RWPE2 (cell line): ENCODE measurements at regions not wholly inside any gene's neighbourhood (a gene's known extent, or its start where the extent isn't known, plus 50 kb on each side); places are given as distances from the start of the nearest gene placed in this dataset.
A peak's percentile ranks its signal among the peaks of the same experiment; 100 is the strongest.

Experiments
- ATAC-seq: fragments of 200-7000 bp; cut with Tn5 transposase; 3 replicates; pipeline ENCODE4 v1.9.1; 2021; ENCODE audit warnings: low read depth
- DNase-seq: peaks from one replicate; pipeline ENCODE4 v3.0.0-alpha.2; 2020; ENCODE audit warnings: low spot score
- H3K27ac ChIP-seq: fragments of 450-650 bp; 2 replicates; pipeline ENCODE4 v1.5.1; 2017; ENCODE audit warnings: mild to moderate bottlenecking; ENCODE audit not compliant: poor library complexity, severe bottlenecking
- H3K27me3 ChIP-seq: fragments of 250-450 bp; sonication (Bioruptor Pico); 2 replicates; pipeline ENCODE4 v1.5.1; 2021; ENCODE audit warnings: mild to moderate bottlenecking, moderate library complexity; ENCODE audit not compliant: insufficient read depth, poor library complexity, severe bottlenecking
- H3K36me3 ChIP-seq: fragments of 250-450 bp; sonication (Bioruptor Pico); 2 replicates; pipeline ENCODE4 v1.5.1; 2020; ENCODE audit warnings: low read depth, mild to moderate bottlenecking, moderate library complexity
- H3K4me1 ChIP-seq: fragments of 250-450 bp; sonication (Bioruptor Pico); 2 replicates; pipeline ENCODE4 v1.5.1; 2021; ENCODE audit warnings: mild to moderate bottlenecking, moderate library complexity; ENCODE audit not compliant: insufficient read depth, poor library complexity, severe bottlenecking
- H3K4me3 ChIP-seq: fragments of 250-450 bp; sonication (Bioruptor Pico); 2 replicates; pipeline ENCODE4 v1.5.1; 2021; ENCODE audit warnings: mild to moderate bottlenecking, moderate library complexity; ENCODE audit not compliant: severe bottlenecking
- H3K9me3 ChIP-seq: fragments of 250-450 bp; sonication (Bioruptor Pico); 2 replicates; pipeline ENCODE4 v1.5.1; 2021; ENCODE audit warnings: mild to moderate bottlenecking, moderate library complexity; ENCODE audit not compliant: severe bottlenecking
- TF ChIP-seq, protein P1 (sequence below): fragments of 450-650 bp; IDR thresholded peaks from one replicate; pipeline ENCODE4 v1.5.1; 2017; ENCODE audit warnings: mild to moderate bottlenecking, moderate library complexity; ENCODE audit not compliant: poor library complexity, severe bottlenecking

DNA sequence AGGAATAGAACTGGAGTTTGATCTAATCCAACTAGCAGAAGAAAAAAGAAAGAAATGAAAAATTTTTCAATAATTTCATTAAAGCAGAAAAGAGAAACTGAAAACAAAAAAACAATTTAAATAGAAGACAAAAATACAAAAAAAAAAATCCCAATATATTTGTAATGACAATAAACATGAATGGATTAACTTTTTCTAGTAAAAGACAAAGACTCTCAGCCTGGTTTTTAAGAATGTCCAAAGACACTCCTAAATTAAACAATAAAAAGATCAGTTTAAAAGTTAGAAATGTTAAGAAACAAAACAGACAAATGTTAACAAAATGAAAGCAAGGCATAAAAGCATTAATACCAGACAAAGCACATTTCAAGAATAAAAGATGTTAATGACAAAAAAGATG, 50.3 kb upstream of the ME3 start:
- Histone ChIP-seq H3K27ac (peak overlapping the region; percentile 97), H3K4me1 (peaks cover 35% of the 10 kb centered on the region), H3K9me3 (peaks cover 5% of the 10 kb centered on the region), H3K27me3 (no peaks in the 10 kb centered on the region), H3K4me3 (no peak overlapping the region), H3K36me3 (peaks cover 4% of the 10 kb centered on the region; the same call in 1 of the 2 replicates)
- no peak for DNase-seq
- TF ChIP-seq, protein P1, sequence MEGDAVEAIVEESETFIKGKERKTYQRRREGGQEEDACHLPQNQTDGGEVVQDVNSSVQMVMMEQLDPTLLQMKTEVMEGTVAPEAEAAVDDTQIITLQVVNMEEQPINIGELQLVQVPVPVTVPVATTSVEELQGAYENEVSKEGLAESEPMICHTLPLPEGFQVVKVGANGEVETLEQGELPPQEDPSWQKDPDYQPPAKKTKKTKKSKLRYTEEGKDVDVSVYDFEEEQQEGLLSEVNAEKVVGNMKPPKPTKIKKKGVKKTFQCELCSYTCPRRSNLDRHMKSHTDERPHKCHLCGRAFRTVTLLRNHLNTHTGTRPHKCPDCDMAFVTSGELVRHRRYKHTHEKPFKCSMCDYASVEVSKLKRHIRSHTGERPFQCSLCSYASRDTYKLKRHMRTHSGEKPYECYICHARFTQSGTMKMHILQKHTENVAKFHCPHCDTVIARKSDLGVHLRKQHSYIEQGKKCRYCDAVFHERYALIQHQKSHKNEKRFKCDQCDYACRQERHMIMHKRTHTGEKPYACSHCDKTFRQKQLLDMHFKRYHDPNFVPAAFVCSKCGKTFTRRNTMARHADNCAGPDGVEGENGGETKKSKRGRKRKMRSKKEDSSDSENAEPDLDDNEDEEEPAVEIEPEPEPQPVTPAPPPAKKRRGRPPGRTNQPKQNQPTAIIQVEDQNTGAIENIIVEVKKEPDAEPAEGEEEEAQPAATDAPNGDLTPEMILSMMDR, result no peak
- no peak for ATAC-seq
